NOMO-1 (cell line): ENCODE measurements at regions not wholly inside any gene's neighbourhood (a gene's known extent, or its start where the extent isn't known, plus 50 kb on each side); places are given as distances from the start of the nearest gene placed in this dataset.
A peak's percentile ranks its signal among the peaks of the same experiment; 100 is the strongest.
"Not testable (repeated sequence)": the region's sequence is repeated elsewhere in the genome, so short reads cannot be mapped to it uniquely, and the experiment has no call there.

ENCODE experiments used
- DNase-seq, 2 experiments: peaks; one replicate each; lab custom pipeline; 2025; ENCODE audit not compliant: unreplicated experiment in 2 of 2; lab: John Stamatoyannopoulos, UW

DNA sequence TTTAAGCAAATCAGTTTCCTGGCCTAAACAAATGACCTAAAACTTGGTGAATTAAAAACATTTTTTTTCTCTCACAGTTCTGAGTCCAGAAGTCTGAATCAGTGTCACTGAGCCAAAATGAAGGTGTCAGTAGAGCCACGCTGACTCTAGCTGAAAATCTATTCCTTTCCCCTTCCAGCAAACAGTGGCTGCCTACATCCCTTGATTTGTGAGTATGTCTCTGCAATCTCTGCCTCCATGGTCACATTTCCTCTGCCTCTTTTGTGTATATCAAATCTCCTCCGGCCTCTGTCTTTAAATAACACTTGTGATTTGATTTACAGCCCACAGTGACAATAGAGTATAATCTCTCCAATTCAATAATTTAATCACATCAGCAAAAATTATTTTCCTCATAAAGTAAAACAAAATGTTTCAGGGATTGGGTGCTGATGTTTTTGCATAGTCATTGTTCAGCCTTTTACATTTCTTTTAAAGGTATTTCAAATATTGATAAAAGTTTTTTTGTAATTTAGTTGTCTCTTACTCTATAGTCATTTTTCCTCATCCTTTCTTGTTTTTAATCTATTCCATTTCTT is 1715.4 kb downstream of the BRINP3 start:
- DNase-seq = no peak

DNA sequence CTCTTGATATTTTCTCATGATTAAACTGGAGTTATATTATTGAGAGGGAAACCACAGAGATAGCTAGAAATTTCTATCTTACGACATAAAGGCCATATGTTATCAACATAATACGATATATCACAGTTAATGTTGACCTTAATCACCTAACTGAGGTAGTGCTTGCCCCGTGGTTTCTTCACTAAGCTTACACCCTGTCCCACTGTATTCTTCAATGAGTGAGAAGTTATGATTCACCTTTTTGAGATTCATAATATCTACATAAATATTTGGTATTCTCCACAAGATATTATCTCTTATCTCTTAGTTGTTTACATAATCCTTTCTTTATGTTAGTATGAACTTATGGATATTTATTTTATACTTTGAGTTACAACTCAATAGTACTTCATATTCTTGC is 1714.1 kb downstream of the BRINP3 start:
- no peak for DNase-seq

DNA sequence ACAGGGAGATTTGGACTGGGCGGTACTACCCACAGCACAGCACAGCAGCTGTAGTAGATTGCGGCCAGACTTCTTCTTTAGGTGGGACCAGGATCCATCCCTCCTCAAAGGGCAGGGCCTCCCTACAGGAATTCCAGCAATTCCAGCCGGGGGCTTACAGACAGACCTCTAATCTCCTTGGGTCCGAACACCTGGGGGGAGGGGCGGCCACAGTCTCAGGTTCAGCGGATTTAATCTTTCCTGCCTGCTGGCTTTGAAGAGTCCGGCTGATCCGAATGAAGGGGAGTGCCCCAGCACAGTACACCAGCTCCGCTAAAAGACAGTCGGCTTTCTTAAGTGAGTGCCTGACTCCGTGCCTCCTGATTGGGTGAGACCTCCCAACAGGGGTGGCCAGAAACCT is 1708.5 kb downstream of the BRINP3 start:
- DNase-seq = no peak

DNA sequence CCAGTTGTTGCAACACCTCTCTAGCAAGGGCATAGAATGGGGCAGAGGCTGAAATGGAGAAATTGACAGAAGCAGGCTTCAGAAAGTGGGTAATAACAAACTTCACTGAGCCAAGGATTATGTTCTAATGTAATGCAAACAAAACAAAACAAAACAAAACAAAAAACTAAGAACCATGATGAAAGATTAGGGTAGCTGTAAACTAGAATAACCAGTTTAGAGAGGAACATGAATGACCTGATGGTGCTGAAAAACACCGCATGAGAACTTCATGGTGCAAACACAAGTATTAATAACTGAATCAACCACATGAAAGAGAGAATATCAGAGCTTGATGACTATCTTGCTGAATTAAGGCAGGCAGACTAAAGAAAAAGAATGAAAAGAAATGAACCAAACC is 1707.7 kb downstream of the BRINP3 start:
- DNase-seq = no peak

DNA sequence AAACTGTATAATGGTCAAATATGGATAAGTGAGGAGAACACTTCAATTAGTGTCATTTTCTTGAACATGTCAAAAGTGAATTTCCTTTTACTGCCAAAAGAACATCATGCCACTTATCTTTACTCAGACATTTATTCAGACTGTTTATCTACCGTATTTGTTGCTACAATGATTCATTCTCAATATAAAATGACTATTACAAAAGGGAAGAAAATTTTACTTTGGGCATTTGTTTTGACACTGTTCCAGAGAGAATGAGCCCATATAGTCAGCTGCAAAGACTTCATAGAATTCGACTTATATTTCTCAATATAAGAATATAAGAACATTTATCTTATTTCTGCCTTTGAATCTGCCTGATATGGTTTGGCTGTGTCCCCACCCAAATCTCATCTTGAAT is 1699.1 kb downstream of the BRINP3 start:
- DNase-seq = no peak

DNA sequence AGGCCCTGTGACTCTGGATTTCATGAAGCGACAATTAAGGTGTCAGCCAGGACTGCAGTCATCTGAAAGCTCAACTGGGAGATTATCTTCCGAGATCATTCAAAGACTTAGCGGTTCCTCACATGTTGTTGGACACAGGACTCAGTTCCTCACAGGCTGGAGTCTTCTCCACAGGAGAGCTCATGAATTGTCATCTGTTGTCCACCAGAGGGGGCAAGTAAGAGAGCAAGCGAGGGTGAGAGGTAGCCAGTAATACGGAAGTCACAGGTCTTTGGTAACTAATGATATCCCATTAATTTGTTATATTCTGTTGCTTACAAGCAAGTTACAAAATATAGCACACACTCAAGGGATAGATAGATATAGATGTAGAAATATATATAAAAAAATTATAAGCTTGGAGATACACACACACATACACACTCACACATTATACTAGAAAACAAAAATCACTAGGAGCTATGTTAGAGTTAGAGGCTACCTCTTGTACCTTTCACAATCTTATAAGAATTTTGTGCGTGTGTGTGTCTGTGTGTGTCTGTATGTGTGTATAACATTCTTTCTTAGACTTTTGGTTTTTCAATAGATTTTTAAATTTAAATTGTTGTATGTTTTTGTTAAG is 1695.3 kb downstream of the BRINP3 start:
- DNase-seq = peak; percentile 19 to 25

DNA sequence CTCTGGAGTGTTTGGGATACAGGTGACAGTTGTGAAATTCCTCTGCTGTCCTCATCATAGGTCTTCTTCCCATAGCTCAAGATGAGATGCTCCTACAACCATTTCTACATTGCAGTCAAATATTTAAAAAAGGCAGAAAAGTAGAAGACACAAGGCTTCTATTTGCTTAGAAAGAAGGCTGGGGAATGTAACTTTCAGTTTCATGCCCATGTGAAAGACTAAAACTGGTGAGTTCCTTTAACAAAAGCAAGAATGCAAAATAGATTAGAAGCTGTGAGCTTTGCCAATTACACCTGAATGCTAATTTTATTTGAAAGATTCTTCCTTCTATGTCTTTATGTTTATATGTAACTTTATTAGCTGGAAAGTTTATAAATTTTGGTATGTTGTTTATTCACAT is 1682.7 kb downstream of the BRINP3 start:
- no peak for DNase-seq

DNA sequence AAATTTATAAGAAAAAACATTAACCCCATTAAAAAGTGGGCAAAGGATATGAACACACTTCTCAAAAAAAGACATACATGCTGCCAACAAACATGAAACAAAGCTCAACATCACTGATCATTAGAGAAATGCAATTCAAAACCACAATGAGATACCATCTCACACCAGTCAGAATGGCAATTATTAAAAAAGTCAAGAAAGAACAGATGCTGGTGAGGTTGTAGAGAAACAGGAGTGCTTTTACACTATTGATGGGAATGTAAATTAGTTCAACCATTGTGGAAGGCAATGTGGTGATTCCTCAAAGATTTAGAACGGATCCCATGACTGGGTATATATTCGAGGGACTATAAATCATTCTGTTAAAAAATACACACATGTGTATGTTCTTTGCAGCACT is 1665.5 kb downstream of the BRINP3 start:
- not testable (repeated sequence) for DNase-seq

DNA sequence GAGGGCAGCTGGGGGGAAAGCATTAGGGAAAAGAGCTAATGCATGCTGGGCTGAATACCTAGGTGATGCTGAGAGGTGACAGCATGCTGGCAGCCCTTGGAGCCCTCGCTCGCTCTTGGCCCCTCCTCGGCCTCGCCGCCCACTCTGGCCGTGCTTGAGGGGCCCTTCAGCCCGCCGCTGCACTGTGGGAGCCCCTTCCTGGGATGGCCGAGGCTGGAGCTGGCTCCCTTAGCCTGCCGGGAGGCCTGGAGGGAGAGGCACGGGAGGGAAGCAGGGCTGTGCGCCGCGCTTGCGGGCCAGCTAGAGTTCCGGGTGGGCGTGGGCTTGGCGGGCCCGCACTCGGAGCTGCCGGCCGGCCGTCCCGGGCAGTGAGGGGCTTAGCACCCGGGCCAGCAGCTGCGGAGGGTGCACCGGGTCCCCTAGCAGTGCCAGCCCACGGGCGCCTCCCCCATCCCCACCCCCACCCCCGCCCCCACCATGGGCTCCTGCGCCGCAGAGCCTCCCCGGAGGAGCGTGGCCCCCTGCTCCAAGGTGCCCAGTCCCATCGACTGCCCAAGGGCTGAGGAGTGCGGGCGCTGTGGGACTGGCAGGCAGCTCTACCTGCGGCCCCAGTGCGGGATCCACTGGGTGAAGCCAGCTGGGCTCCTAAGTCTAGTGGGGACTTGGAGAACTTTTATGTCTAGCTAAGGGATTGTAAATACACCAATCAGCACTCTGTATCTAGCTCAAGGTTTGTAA is 1664.7 kb downstream of the BRINP3 start:
- not testable (repeated sequence) for DNase-seq

DNA sequence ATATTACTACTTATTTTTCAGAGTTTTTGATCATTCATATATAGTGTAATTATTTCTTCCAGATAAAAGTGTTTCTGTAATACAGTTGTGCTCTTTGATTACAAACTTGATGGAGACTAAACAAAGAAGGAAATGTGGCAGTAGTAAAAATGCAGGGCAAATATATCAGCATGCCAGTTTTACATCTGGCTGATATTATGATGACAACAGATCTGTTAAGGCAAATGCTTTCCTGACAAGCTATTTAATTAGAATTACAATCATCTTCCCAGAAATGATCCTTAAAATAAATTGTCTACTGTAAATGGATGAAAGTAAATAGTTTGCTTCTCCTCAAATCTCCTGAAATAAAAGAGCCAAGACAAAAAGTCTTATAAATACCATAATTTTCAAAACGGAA is 1659.8 kb downstream of the BRINP3 start:
- DNase-seq = no peak

DNA sequence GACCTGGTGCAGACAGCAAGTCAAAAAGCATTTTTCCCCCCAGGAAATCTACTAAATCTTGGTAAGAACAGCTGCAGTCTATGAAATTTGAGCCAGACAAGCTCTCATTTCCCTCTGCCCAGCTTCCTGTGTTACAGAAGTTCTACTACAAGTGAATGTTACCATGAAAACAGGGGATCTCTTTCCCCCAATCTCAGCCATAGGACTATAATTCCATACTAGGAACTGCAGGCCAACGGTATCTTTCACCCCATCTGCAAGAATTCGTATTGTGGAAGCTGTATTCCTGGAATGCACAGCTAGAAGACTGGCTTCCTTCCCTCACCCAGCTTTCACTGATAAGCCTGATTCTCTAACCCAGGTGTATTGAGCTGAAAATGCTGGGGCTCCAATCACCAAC is 1655.4 kb downstream of the BRINP3 start:
- no peak for DNase-seq

DNA sequence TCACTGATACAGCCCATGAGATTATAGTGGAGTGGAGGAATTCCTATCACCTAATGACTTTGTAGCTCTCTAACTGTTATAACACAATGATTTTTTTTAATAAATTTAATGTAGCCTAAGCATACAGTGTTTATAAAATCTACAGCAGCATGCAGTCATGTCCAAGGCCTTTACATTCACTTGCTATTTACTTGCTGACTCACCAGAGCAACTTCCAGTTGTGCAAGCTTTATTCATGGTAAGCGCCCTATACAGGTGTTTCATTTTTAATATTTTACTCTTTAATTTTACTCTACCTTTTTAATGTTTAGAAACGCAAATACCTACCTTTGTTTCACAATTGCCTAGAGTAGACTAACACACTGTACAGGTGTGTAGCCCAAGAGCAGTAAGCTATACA is 1652.2 kb downstream of the BRINP3 start:
- no peak for DNase-seq

DNA sequence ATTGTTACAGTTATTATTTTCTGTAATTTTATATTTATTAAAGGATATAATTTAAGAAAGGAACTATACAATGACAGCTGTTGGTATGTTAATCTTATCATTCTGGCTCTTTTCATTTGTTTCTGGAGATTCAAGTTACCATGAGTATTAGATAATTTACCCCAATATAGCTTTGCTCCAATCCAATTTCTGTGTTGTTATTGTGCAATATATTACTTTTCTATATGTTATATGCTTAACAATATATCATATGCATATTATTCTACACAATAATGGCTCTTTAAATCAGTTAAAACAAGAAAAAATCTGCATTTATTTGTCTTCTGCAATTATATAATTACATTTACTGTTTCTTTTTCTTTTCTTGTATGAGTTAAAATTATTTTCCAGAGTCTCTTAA is 1650.9 kb downstream of the BRINP3 start:
- DNase-seq = no peak

DNA sequence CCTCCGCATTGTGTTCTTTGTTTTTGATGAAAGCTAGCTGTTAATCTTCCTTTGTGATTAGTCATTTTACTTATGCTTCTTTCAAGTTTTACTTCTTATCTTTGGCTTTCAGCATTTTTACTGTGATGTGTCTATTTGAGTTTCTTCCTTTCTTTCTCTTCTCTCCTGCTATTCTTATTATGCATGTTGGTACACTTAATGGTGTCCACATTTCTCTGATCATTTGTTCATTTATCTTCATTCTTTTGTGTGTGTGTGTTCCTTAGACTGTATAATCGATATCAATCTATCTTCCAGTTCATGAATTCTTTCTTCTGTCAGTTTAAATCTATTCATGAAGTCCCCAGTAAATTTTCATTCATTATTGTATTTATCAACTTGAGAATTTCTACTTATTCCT is 1650.3 kb downstream of the BRINP3 start:
- no peak for DNase-seq

DNA sequence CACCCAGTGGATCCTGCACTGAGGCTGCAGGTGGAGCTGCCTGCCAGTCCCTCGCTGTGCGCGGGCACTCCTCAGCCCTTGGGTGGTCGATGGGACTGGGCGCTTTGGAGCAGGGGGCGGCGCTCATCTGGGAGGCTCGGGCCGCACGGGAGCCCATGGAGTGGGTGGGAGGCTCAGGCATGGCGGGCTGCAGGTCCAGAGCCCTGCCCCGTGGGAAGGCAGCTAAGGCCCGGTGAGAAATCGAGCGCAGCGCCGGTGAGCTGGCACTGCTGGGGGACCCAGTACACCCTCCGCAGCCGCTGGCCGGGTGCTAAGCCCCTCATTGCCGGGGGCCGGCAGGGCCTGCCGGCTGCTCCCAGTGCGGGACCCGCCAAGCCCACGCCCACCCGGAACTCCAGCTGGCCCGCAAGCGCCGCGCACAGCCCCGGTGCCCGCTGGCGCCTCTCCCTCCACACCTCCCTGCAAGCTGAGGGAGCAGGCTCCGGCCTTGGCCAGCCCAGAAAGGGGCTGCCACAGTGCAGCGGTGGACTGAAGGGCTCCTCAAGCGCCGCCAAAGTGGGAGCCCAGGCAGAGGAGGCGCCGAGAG is 1636.5 kb downstream of the BRINP3 start:
- DNase-seq = not testable (repeated sequence)

DNA sequence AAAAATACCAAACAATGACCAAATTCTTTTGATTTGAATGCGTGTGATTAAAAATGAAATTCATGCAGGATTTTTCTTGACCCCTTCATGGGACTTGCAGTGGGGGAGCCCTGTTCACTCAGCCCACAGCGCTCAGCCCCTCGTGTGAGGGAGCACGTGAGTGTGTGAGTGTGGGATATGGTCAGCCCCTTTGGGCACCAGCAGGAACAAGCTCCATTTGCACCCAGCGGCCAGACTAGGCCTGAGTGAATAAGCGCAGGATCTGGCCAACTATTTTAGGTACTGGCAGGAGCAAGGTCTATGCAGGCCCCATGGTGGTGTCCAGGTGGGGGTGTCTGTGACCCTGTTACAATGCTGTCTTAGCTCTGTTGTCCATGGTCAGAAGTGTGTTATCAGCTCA is 1631.2 kb downstream of the BRINP3 start:
- DNase-seq = no peak

DNA sequence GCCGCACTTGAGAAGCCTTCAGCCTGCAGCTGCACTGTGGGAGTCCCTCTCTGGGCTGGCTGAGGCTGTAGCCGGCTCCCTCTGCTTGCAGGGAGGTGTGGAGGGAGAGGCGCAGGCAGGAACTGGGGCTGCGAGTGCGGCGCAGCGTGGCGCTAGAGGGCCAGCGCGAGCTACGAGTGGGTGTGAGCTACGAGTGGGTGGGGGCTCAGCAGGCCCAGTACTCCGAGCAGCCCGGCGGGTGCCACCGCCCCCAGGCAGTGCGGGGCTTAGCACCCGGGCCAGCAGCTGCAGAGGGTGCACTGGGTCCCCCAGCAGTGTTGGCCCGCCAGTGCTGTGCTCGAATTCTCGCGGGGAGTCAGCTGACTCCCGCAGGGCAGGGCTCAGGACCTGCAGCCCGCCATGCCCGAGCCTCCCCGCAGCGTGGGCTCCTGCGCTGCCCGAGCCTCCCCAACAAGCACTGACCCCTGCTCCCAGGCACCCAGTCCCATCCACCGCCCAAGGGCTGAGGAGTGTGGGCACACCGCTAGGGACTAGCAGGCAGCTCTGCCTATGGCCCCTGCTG is 1620.1 kb downstream of the BRINP3 start:
- no peak for DNase-seq

DNA sequence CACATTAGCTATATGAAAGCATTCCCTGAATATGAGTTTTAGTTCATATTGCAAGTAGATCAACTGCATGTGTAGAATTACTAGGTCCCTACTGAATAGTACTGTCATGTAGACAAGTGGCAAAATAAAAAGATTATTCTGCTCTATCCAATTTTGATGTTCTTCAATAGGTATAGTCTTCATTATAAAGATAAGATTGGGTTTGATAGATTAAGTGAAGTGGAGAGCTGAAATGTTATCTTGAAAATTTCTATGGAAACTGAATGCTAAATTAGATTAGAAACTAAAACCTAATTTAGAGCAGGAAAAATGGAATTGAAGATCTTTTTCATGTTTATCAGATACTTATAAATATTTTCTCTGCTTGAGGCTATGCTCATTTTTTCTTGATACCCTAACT is 1610.0 kb downstream of the BRINP3 start:
- no peak for DNase-seq

DNA sequence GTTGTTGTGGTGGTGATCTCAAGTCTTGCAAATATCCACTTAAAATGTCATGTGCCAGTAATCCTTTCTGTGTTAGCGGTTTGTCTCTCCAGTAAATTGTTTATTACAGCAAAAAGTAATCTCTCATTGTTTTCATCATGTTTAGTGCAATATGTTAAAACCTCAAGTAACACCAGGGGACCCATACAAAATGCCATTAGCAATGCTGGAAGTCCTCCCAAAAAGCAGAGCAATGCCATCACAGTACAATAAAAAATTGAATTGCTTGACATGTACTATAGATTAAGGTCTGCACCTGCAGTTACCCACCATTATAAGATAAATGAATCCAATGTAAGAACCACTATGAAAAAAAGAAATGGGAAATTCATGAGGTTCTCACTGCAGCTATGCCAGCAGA is 1606.5 kb downstream of the BRINP3 start:
- DNase-seq = no peak

DNA sequence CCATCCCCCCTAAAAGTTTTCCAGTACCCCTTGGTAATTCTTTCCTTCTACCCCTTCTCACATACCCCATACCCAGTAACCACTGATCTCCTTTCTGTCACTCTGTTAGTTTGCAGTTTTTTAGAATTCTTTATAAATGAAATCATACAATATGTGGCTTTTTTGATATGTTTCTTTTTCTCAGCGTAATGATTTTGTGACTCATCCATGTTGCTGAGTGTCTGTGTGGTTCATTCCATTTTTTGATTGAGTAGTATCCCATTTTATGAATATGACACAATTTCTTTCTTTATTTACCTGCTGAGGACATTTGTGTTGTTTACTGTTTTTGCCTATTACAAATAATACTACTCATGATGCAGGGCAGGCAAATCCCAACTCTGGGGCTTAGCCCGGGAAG is 1605.3 kb downstream of the BRINP3 start:
- DNase-seq = no peak

DNA sequence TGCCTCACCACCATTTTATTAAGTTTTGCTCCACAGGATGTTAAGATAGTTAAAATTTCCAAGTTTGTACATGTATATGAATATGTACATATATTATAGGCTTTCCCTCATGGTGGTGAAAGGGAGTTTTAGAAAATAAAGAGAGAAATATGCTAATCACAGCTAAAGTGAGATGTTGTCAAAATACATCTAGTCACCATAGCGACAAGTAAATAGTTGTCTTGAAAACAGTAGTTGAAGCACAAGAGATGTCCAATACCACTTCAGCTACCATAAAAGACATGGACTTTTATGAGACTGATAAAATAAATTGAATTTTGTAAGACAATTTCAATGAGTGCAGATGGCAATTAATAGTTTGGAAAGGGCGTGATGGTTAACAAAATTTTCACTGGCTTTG is 1600.0 kb downstream of the BRINP3 start:
- DNase-seq = no peak

DNA sequence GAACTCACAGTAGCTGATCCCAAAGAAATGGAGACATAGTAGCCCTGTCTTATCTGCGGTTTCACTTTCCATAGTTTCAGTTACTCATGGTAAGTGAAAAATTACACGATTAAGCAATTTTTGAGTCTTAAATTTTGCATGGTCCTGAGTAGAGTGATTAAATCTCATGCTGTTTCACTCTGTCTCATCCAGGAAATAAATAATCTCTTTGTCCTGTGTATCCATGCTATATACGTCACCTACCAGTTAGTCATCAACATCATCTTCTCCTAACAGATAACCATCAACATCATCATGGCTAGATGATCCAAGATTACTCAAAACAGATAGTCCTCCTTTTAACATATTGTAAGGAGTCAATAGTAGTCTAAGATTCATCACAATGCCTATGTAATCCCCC is 1589.3 kb downstream of the BRINP3 start:
- no peak for DNase-seq
